ENCODE measurements at regions not wholly inside any gene's neighbourhood (a gene's known extent, or its start where the extent isn't known, plus 50 kb on each side); places are given as distances from the start of the nearest gene placed in this dataset.

GRCh38 chr14:55500708-55501107, 60.3 kb upstream of the TBPL2 start:
- no peak for TF ChIP-seq CTCF (IDR thresholded peaks at IDR 0.05)
- no peak for TF ChIP-seq POLR2A (IDR thresholded peaks at IDR 0.05)

Measured in right lobe of liver (tissue), 4 donors.